IPS-18a (cell line): ENCODE measurements at regions not wholly inside any gene's neighbourhood (a gene's known extent, or its start where the extent isn't known, plus 50 kb on each side); places are given as distances from the start of the nearest gene placed in this dataset.

ENCODE experiments used
- H3K27ac ChIP-seq: one replicate; pipeline ENCODE4 v1.5.1; 2013; ENCODE audit warnings: low read length
- H3K27me3 ChIP-seq: one replicate; pipeline ENCODE4 v1.6.1; 2013; ENCODE audit warnings: mild to moderate bottlenecking, low read length; ENCODE audit not compliant: control insufficient read depth, insufficient read depth
- H3K36me3 ChIP-seq: one replicate; pipeline ENCODE4 v1.6.1; 2013; ENCODE audit warnings: low read depth, low read length; ENCODE audit not compliant: control insufficient read depth
- H3K4me1 ChIP-seq: one replicate; pipeline ENCODE4 v1.6.1; 2013; ENCODE audit warnings: low read depth, low read length; ENCODE audit not compliant: control insufficient read depth
- H3K4me3 ChIP-seq: one replicate; pipeline ENCODE4 v1.5.1; 2013; ENCODE audit warnings: low read length
- H3K9ac ChIP-seq: one replicate; pipeline ENCODE4 v1.6.1; 2013; ENCODE audit warnings: mild to moderate bottlenecking, low read length, moderate library complexity
- H3K9me3 ChIP-seq: one replicate; pipeline ENCODE4 v1.6.1; 2013; ENCODE audit warnings: low read depth, low read length; ENCODE audit not compliant: control insufficient read depth

DNA sequence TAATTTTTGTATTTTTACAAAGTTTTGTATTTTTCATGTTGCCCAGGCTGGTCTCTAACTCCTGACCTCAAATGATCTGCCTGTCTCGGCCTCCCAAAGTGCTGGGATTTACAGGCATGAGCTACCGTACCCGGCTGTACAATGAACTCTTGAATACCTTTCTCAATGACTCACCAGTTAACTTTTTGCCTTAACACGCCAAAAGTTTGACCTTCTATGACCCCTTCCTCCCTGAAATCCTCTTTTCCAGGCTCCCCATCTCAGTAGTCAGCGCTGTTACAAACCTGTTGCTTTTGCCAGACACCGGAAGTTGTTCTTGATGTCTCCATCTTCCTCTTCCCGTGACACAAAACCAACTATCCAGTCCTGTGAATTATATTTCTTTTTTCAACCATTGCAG is 158.1 kb upstream of the ASIC2 start:
- Histone ChIP-seq H3K27ac (no peak overlapping the region), H3K27me3 (peaks cover 38% of the 10 kb centered on the region), H3K4me1 (peaks cover 18% of the 10 kb centered on the region), H3K4me3 (no peak overlapping the region), H3K9ac (no peak overlapping the region), H3K9me3 (peaks cover 5% of the 10 kb centered on the region), H3K36me3 (no peaks in the 10 kb centered on the region)

DNA sequence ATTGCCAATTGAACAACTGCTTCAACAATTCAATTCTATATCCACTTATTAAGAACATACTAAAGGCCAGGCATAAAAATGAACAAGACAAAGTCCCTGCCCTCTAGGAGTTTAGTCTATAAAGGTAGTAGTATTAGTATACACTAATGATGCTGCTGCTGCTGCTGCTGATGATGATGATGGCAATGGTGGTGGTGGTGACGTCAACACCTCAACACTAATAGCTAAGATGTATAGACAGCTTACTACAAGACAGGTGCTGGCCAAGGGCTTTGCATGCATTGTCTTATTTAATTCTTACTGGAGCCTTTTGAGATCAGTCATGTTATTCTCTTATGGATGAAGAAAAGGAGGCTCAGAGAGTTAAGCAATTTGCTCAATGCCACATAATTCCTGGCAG is 164.4 kb upstream of the ASIC2 start:
- Histone ChIP-seq H3K27me3 (peaks cover 26% of the 10 kb centered on the region), H3K27ac (no peak overlapping the region), H3K4me3 (no peak overlapping the region)

DNA sequence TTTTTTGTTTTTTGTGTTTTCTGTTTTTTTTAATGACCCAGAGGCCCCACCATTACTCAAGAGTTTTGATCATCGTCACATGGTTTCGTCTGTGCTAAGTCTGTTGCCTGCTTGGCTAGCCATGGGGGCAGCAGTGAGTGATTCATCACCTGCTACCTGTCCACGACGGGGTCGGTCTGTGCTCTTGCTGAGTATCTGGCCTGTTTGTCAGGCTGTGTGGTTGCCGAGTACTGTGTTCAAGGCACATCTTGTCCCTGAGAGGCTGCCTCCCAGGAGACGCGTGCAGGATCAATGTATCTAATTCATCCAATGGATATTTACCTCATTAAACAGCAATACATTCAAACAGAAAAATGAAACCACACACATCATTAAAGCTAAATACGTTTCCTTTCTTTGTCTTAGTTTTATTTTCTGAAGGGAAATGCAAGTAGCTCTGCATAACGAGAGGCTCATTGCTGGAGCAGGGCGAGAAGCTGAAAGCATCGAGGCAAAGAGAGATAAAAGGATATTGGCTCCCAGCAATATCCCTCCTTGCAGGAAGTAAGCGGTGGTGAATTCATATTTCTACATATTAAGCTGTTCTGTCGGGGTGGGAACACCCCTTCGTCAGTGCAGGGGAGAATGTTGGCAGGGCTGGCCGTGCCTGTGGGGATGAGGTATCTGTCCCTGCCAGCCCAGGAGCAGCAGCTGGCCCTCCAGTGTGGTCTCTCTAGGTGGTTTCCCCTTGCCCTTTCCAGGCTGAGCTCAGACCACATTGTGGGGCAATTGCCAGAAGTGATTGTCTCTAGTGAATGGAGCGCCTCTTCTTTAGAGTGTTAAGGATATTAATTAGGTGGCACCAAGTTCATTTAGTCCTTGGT is 166.2 kb upstream of the ASIC2 start:
- Histone ChIP-seq H3K4me3 (no peak overlapping the region), H3K27ac (no peak overlapping the region)

More for the DNA sequence above, 164.4 kb upstream of the ASIC2 start:
- peaks cover 14% of the 10 kb centered on the region for H3K4me1 ChIP-seq
- no peak overlapping the region for H3K9ac ChIP-seq
- no peaks in the 10 kb centered on the region for H3K9me3 ChIP-seq
- no peaks in the 10 kb centered on the region for H3K36me3 ChIP-seq

DNA sequence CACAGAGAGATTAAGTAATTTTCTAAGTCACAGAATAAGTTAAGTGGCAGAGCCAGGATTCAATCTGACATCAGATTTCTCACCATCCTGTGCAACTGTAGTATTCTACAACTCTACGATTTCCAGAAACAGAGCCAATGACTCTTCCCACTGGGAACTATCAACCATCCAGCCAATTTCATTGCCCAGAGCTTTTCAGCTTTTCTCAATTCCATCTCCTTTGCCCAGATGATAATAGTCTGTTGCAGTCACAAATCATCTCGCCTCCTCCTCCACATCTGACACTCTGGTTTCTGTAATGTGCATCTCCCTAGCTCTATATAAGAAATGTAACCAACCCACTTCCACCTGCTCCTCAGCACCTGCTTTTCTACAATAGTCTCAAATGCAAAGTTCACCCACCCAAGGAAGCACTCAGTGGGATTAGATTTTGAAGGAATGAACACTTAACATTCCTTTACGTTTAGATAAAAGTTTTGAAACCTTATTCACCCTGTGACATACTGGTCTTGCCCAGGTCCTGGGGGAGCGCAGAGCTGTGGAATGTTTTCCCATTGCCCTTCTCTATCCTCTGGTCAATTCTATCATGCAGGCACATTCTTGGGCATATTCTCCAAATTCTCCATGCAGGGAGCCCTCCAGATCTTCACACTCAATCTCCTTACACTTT is 167.8 kb upstream of the ASIC2 start:
- no peak overlapping the region for H3K27ac ChIP-seq
- H3K27me3 ChIP-seq = no peaks in the 10 kb centered on the region
- peaks cover 3% of the 10 kb centered on the region for H3K4me1 ChIP-seq

More for the DNA sequence above, 166.2 kb upstream of the ASIC2 start:
- no peaks in the 10 kb centered on the region for H3K36me3 ChIP-seq
- H3K9ac ChIP-seq = no peak overlapping the region
- peaks cover 13% of the 10 kb centered on the region for H3K27me3 ChIP-seq
- H3K9me3 ChIP-seq = no peaks in the 10 kb centered on the region
- no peaks in the 10 kb centered on the region for H3K4me1 ChIP-seq

DNA sequence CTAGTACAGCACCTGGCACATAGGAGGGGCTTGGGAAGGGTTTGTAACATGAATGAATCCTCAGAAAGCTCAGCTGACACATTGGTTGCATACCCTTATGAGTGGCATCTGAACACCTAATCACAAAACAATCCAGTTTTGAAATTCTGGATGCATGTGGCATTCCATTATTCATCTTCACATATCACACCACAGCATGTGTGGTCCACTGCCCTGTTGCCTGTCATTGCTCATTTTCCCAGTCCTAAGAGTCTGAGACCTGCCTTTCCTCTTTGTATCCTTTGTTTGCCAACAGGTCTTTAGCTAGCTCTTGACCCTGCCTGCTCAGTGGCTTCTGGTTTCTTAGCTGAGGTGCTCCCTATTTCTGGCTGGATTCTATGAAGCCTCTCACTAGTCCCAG is 170.8 kb upstream of the ASIC2 start:
- Histone ChIP-seq H3K9ac (no peak overlapping the region), H3K36me3 (no peaks in the 10 kb centered on the region), H3K27ac (no peak overlapping the region), H3K4me1 (peaks cover 3% of the 10 kb centered on the region), H3K9me3 (no peaks in the 10 kb centered on the region), H3K4me3 (no peak overlapping the region), H3K27me3 (no peaks in the 10 kb centered on the region)

More for the DNA sequence above, 167.8 kb upstream of the ASIC2 start:
- no peak overlapping the region for H3K4me3 ChIP-seq
- no peaks in the 10 kb centered on the region for H3K36me3 ChIP-seq
- H3K9me3 ChIP-seq = no peaks in the 10 kb centered on the region
- no peak overlapping the region for H3K9ac ChIP-seq

DNA sequence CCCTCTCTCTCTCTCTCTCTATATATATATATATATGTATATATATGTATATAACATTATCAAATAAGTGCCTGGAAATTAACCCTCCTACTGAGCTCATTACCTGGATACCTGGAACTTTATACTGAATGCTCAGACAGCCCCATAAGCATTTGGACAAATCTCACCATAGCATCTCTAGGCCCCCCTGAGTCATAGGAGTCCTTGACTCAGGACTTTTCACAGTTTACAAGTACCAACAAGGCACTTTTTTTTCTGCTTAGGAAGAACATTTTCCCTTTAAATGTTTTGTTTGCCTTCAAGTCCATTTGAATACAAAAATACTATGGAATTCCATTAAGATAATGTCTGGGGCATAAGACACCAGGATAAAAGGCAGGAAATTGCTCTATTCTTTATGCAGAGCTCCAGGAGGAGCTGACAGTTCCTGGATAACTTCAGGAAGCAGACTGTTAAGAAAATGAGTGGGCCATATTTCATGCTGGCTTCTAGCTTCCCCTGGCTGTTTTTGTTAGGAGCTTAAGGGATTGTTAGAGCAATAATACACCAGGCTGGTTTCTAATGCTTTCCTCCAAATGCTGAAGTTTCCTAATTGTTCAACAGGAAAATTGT is 171.7 kb upstream of the ASIC2 start:
- no peak overlapping the region for H3K27ac ChIP-seq
- H3K9me3 ChIP-seq = no peaks in the 10 kb centered on the region
- no peak overlapping the region for H3K9ac ChIP-seq
- H3K4me3 ChIP-seq = no peak overlapping the region
- peaks cover 3% of the 10 kb centered on the region for H3K4me1 ChIP-seq
- no peaks in the 10 kb centered on the region for H3K36me3 ChIP-seq
- H3K27me3 ChIP-seq = no peaks in the 10 kb centered on the region

DNA sequence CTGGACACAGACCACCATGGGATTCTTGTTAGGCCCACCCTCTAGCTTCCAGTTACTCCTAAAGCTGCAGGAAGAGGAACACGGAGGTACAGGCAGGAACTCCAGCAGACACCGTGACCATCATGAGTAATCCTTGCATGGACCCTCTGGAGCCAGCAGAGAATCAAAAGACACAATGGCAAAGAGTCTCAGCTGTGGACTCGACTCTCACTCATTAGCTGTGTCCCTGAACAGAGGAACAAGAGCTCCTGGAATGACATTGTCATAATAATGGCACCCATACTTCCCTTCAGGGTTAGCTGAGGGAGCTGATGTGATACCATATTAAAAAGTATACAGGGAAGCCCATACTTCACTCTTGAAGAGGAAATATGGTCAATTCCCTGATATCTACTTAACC is 176.3 kb upstream of the ASIC2 start:
- Histone ChIP-seq H3K27me3 (no peaks in the 10 kb centered on the region), H3K36me3 (no peaks in the 10 kb centered on the region), H3K9me3 (no peaks in the 10 kb centered on the region), H3K4me1 (peaks cover 3% of the 10 kb centered on the region), H3K4me3 (no peak overlapping the region), H3K9ac (no peak overlapping the region), H3K27ac (no peak overlapping the region)

DNA sequence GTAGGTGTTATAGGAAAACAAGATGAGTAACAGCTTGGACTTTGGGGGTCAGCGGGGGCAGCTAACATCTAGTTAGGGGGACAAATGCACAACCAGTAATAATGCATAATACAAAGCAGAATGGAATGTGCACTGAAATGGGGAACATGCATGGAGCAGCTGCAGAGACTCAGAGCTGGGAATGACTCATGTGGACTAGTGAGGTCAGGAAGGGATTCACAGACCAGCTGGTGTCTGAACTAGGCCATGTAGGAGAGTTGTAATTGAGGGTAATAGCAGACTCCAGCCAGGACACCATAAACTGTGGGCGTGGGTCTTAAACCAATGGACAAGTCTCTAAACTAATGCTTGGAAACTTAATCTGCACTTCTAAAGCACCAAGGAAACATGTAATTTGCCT is 176.8 kb upstream of the ASIC2 start:
- Histone ChIP-seq H3K4me1 (no peaks in the 10 kb centered on the region), H3K36me3 (no peaks in the 10 kb centered on the region), H3K9ac (no peak overlapping the region), H3K27me3 (no peaks in the 10 kb centered on the region), H3K9me3 (no peaks in the 10 kb centered on the region), H3K27ac (no peak overlapping the region), H3K4me3 (no peak overlapping the region)

DNA sequence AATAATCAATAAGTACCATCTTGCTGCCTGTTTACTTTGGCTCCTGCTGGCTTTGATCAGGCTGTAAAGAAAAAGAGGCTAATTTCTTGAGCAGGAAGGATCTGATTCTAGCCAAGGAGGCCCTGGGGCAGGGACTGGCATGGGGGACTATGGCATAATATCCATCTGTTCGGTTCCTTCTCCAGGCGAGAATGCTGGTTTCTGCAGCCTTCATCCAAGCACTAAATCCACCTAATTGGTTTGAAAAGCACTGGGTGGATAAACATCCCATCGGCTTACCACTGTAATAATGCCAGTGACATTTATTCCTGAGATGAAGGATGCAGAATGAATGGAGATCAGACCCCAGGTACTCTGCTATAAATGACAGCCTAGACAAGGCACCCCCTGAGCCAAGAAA is 180.0 kb upstream of the ASIC2 start:
- H3K9ac ChIP-seq = no peak overlapping the region
- no peaks in the 10 kb centered on the region for H3K9me3 ChIP-seq
- no peaks in the 10 kb centered on the region for H3K36me3 ChIP-seq
- no peaks in the 10 kb centered on the region for H3K27me3 ChIP-seq
- H3K4me1 ChIP-seq = no peaks in the 10 kb centered on the region
- H3K4me3 ChIP-seq = no peak overlapping the region
- no peak overlapping the region for H3K27ac ChIP-seq

DNA sequence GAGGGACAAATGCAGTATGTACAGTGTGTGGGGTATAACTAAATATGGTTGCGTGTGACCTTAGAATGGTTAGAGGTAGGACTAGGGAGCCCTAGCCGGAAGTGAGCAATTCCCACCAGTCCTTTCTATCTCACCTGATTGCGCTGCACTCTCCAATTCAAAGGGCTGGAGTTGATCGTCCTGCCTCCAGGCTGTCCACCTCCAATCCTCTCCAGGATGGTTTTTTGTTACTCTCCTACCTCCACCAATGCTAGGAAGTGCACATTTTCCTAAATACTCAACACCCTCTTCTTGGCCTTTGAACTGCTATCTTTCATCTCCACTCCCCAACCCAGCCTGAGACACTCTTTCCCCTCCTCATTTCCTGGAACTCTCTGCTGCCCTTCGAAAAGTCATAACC is 181.7 kb upstream of the ASIC2 start:
- Histone ChIP-seq H3K4me1 (no peaks in the 10 kb centered on the region), H3K27ac (no peak overlapping the region), H3K4me3 (no peak overlapping the region), H3K9ac (no peak overlapping the region), H3K9me3 (no peaks in the 10 kb centered on the region), H3K36me3 (no peaks in the 10 kb centered on the region), H3K27me3 (no peaks in the 10 kb centered on the region)

DNA sequence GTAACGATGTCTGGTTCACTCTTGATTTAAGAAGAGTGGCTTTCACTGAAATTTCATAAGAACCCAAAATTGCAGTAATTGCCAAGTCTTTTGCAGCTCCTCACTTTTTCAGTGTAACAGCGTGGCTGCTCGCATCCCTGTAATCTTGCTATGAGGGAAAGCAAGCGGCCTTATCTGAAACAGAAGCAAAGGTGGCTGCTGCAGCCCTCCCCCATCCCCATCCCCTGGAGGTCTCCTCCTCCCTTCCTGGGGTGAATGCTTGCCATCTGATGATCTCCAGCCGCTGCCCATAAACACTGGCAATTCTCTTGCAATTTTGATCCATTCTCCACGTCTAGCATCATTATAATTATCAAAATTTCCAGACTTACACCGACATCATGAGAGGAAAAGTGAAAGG is 182.5 kb upstream of the ASIC2 start:
- no peaks in the 10 kb centered on the region for H3K36me3 ChIP-seq
- no peaks in the 10 kb centered on the region for H3K4me1 ChIP-seq
- no peak overlapping the region for H3K4me3 ChIP-seq
- H3K27me3 ChIP-seq = no peaks in the 10 kb centered on the region
- H3K9me3 ChIP-seq = no peaks in the 10 kb centered on the region
- no peak overlapping the region for H3K27ac ChIP-seq
- no peak overlapping the region for H3K9ac ChIP-seq
